ENCODE measurements at regions not wholly inside any gene's neighbourhood (a gene's known extent, or its start where the extent isn't known, plus 50 kb on each side); places are given as distances from the start of the nearest gene placed in this dataset.

- DNase-seq (ENCODE audit: low read depth, low spot score), result no peak
These were observed 361.1 kb upstream of the ZNF521 start for GRCh38 chr18:25713103-25713502.

GRCh38 chr18:25710981-25711380 is 359.0 kb upstream of the ZNF521 start:
- no peak for TF ChIP-seq CTCF (IDR thresholded peaks at IDR 0.05; ENCODE audit: low read depth, low read length)
- Histone ChIP-seq H3K27ac (ENCODE audit: low read depth, low read length) (no peak overlapping the region), H3K27me3 (ENCODE audit: control insufficient read depth, insufficient read depth, low read length) (peaks cover 2% of the 10 kb centered on the region), H3K9me3 (ENCODE audit: control insufficient read depth, insufficient read depth, low read length) (no peaks in the 10 kb centered on the region), H3K4me3 (ENCODE audit: low read depth, low read length) (no peak overlapping the region)
- POLR2A ChIA-PET, result no interaction called here
- CTCF ChIA-PET, result no interaction called here
- no peak for DNase-seq (ENCODE audit: low read depth, low spot score)

More at GRCh38 chr18:25713103-25713502, 361.1 kb upstream of the ZNF521 start:
- CTCF ChIA-PET, result no interaction called here
- Histone ChIP-seq H3K27me3 (ENCODE audit: control insufficient read depth, insufficient read depth, low read length) (peaks cover under 1% of the 10 kb centered on the region), H3K9me3 (ENCODE audit: control insufficient read depth, insufficient read depth, low read length) (peaks cover 5% of the 10 kb centered on the region; the same call in 1 of the 2 replicates), H3K27ac (ENCODE audit: low read depth, low read length) (no peak overlapping the region), H3K4me3 (ENCODE audit: low read depth, low read length) (no peak overlapping the region)
- POLR2A ChIA-PET, result no interaction called here
- TF ChIP-seq CTCF (IDR thresholded peaks at IDR 0.05; ENCODE audit: low read depth, low read length), result no peak

GRCh38 chr18:25705650-25706049 is 353.7 kb upstream of the ZNF521 start:
- Histone ChIP-seq H3K4me3 (ENCODE audit: low read depth, low read length) (no peak overlapping the region), H3K27me3 (ENCODE audit: control insufficient read depth, insufficient read depth, low read length) (peaks cover 4% of the 10 kb centered on the region), H3K9me3 (ENCODE audit: control insufficient read depth, insufficient read depth, low read length) (no peaks in the 10 kb centered on the region), H3K27ac (ENCODE audit: low read depth, low read length) (no peak overlapping the region)
- no peak for DNase-seq (ENCODE audit: low read depth, low spot score)
- ChIA-PET POLR2A (no interaction called here), CTCF (no interaction called here)
- TF ChIP-seq CTCF (IDR thresholded peaks at IDR 0.05; ENCODE audit: low read depth, low read length), result no peak

GRCh38 chr18:25704494-25704893 is 352.5 kb upstream of the ZNF521 start:
- Histone ChIP-seq H3K4me3 (ENCODE audit: low read depth, low read length) (no peak overlapping the region), H3K27ac (ENCODE audit: low read depth, low read length) (no peak overlapping the region), H3K27me3 (ENCODE audit: control insufficient read depth, insufficient read depth, low read length) (peaks cover 4% of the 10 kb centered on the region), H3K9me3 (ENCODE audit: control insufficient read depth, insufficient read depth, low read length) (no peaks in the 10 kb centered on the region)
- TF ChIP-seq CTCF (IDR thresholded peaks at IDR 0.05; ENCODE audit: low read depth, low read length), result no peak
- ChIA-PET POLR2A (no interaction called here), CTCF (no interaction called here)
- no peak for DNase-seq (ENCODE audit: low read depth, low spot score)

GRCh38 chr18:25704071-25704470 is 352.1 kb upstream of the ZNF521 start:
- no peak overlapping the region for H3K4me3 ChIP-seq (ENCODE audit: low read depth, low read length)

More at GRCh38 chr18:25704071-25704470, 352.1 kb upstream of the ZNF521 start:
- CTCF ChIA-PET, result interaction anchor here (0.6 kb wide), 1 partner anchor 615 kb away, joined by 3 read pairs; no protein-coding TSS in a partner anchor
- Histone ChIP-seq H3K9me3 (ENCODE audit: control insufficient read depth, insufficient read depth, low read length) (no peaks in the 10 kb centered on the region), H3K27ac (ENCODE audit: low read depth, low read length) (no peak overlapping the region), H3K27me3 (ENCODE audit: control insufficient read depth, insufficient read depth, low read length) (peaks cover 4% of the 10 kb centered on the region)
- no peak for DNase-seq (ENCODE audit: low read depth, low spot score)
- no peak for TF ChIP-seq CTCF (IDR thresholded peaks at IDR 0.05; ENCODE audit: low read depth, low read length)
- POLR2A ChIA-PET, result no interaction called here

All from AG04450 (cell line).